ENCODE measurements at regions not wholly inside any gene's neighbourhood (a gene's known extent, or its start where the extent isn't known, plus 50 kb on each side); places are given as distances from the start of the nearest gene placed in this dataset.

DNA sequence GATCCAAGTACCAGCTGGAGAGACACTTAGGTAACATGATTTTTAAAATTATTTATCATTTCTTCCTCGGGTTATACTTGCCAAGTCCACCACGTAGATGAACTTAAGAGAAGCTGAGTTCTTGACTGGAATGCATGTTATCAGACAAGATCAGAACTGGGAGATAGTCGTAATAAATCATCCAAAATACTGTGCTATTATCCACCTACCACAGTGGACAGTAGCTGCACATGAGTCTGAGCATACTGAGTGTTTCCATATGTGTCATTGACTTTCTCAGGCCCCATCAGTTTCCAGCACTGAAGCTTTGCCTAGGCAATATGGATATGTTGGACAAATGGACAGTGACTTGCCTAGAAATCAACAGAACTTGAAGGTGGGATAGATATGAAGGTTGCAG is 77.9 kb upstream of the RRP15 start:
- DNase-seq (no peak), ATAC-seq (ENCODE audit: poor library complexity) (no peak)
- intact Hi-C loops (cut with DNase I), result no loop called here

DNA sequence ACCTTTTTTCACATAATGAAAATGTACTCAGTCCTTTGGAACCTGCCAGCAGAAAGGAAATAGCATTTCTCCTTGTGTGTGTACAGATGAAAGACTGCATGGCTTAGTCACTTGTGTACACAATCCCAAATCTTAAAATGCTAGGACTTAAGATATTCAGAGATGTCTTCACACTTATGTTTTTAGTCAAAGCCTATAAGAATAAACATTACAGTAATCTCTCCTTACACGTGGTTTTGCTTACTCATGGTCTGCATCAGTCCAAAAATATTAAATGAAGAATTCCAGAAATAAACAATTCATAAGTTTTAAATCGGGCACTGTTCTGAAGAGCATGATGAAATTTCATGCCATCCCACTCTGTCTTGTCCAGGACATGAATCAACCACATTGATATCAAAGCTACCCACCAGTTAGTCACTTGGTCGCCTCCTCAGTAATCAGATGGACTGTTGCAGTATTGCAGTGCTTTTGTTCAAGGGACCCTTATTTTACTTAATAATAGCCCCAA is 75.7 kb upstream of the RRP15 start:
- DNase-seq (no peak), ATAC-seq (ENCODE audit: poor library complexity) (no peak)
- intact Hi-C loops (cut with DNase I), result no loop called here

DNA sequence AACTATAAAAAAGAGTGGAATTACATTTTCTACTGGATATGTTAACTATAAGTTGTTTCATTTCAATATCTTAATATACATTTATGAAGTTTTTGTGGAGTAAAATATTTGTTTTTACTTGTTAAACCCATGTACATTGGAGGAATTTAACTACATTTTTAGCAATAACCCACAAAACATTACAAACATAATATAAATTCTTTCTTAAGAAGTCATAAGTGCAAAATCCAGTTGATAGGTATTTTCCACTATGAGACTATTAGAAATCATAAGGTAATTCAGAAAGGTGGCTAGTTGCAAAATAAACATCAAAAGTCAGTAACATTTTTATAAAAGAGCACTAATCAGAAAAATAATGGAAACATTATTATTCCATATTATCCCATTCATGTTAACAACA is 73.9 kb upstream of the RRP15 start:
- no peak for ATAC-seq (ENCODE audit: poor library complexity)
- intact Hi-C loops (cut with DNase I), result no loop called here

GRCh38 chr1:218217040-218217439 is 68.1 kb upstream of the RRP15 start:
- DNase-seq (no peak), ATAC-seq (ENCODE audit: poor library complexity) (no peak)
- intact Hi-C loops (cut with DNase I), result no loop called here

More for the DNA sequence above, 73.9 kb upstream of the RRP15 start:
- no peak for DNase-seq

GRCh38 chr1:218219460-218219859 is 65.6 kb upstream of the RRP15 start:
- DNase-seq (no peak), ATAC-seq (ENCODE audit: poor library complexity) (no peak)
- intact Hi-C loops (cut with DNase I), result no loop called here

DNA sequence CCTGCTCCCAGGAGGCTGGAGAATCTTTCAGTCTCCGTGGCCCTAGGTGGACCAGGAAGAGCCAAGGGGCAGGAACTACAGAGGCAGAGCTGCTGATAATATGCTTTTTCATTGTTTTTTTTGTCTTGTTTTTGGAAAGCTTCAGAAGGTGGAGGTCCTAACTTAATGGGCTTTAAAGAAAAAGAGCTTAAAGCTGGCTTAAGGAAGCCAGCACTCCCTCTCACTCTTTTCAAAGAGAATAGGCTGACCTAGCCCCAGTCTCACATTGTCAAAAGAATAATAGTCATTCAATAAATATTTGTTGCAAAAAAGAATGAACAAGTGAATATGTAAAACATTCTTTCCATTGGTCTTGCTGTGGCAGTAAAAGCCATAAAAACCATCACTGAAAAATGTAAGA is 61.0 kb upstream of the RRP15 start:
- intact Hi-C loops (cut with DNase I), result no loop called here
- ATAC-seq (ENCODE audit: poor library complexity) (no peak), DNase-seq (no peak)

DNA sequence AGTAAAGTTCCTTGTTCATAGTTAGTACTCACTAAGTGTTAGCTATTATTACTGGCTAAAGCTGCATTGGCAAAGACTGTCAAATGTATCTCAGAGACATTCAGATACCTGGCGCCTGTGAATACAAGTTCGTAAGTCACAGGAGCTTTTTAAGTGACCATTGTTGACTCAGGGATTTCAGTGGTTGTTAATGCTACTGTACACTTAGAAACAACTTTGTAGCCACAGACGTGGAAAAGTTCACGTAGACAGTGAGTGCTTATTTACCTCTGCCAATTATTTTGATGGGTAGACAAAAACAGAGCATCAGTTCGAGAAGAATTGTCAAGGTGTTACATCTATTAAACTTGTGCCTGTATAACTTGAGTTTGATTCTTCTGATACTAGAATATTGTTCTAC is 59.1 kb upstream of the RRP15 start:
- intact Hi-C loops (cut with DNase I), result no loop called here
- ATAC-seq (ENCODE audit: poor library complexity), result no peak
- no peak for DNase-seq
